ENCODE measurements at regions not wholly inside any gene's neighbourhood (a gene's known extent, or its start where the extent isn't known, plus 50 kb on each side); places are given as distances from the start of the nearest gene placed in this dataset.

DNA sequence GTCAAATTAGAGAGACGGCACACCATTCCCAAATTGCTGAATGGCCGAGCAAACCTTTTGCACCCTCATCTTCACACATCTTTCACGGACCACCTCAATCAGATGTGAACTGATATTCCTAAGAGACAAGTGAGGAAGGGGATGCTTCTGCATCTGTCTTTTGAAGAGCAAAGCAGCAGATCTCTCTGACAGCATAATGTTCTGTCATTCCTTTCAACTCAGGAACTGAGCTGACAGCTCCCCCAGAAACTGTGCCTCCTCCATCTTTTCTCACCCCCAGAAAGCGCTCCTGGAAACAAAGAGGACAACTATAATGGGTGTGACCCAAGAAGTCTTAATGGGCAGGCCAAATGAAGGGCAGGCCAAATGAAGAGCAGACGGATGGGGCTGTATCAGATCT, 256.4 kb downstream of the C1orf94 start:
- Histone ChIP-seq H3K4me3 (no peak overlapping the region), H3K4me2 (no peak overlapping the region), H3K36me3 (no peaks in the 10 kb centered on the region), H4K20me1 (no peaks in the 10 kb centered on the region), H3K9ac (no peak overlapping the region), H3K4me1 (no peaks in the 10 kb centered on the region), H3K27me3 (no peaks in the 10 kb centered on the region), H3K27ac (no peak overlapping the region), H3K9me3 (replicated peaks in 1 of 11) (no peaks in the 10 kb centered on the region)
- TF ChIP-seq Cebpa-rat (IDR thresholded peaks at IDR 0.05), result no peak

DNA sequence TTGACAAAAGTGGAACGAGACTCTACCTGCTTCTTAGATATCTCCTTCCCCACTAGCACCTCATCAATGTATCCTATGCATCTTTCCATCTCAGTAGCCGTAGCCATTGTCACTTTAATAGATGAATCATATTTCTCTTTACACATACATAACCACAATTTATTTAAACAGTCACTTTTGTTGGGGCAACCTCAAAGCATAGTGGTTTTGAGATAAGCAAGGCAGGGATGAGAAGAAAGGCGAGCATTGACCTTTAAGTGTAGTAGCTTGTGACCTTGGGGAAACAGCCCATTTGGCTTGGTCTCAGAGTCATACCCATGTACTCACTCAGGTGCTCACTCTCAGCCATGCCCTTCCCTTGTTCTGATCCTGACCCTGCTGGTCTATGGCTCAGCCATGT, 260.1 kb downstream of the C1orf94 start:
- H3K4me1 ChIP-seq, result no peaks in the 10 kb centered on the region
- H3K27me3 ChIP-seq, result no peaks in the 10 kb centered on the region
- no peak overlapping the region for H3K9ac ChIP-seq
- H3K27ac ChIP-seq, result no peak overlapping the region
- H3K4me2 ChIP-seq, result no peak overlapping the region
- no peak overlapping the region for H3K4me3 ChIP-seq
- no peaks in the 10 kb centered on the region for H3K9me3 ChIP-seq (replicated peaks in 1 of 11)
- no peak for TF ChIP-seq Cebpa-rat (IDR thresholded peaks at IDR 0.05)
- no peaks in the 10 kb centered on the region for H4K20me1 ChIP-seq
- H3K36me3 ChIP-seq, result no peaks in the 10 kb centered on the region

DNA sequence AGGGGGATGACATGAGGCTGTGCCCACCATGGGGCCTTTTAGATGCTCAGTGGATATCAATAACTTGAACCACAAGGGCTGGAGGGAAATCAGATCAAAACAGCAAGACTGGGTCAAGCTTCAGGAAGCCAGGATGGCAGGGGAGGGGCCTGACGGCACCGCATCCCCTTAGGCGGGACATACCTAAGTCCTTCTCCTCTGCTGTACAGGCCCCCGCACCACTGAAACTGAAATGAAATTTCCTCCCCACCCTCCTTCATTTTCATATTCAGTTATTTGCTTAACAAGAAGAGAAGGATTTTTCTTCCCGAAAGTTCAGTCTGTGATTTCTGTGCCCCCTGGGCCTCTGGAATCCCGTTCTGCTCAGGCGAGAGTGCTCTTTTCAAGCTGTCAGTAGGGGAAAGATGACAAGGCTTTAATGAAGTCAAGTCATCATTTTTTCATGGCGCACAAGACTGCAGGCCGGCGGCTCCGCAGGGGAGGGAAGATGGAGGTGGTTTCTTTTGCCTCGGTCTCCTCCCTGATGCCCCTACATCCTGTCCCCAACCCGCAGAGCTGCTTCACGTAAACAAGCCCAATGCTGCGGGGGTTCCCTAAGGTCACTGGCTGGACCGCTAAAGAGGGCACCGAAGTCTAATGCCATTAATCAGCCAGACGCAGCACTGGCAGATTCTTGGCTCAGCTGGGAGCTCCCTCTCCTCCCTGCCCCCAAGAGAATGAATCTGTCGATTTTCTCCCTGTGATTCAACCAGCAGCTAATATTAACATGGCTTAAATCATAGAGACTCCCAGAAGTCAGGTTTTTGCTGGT, 264.8 kb downstream of the C1orf94 start:
- Histone ChIP-seq H4K20me1 (no peaks in the 10 kb centered on the region), H3K4me2 (no peak overlapping the region), H3K9ac (no peak overlapping the region), H3K36me3 (no peaks in the 10 kb centered on the region), H3K4me1 (no peaks in the 10 kb centered on the region), H3K27me3 (no peaks in the 10 kb centered on the region), H3K4me3 (no peak overlapping the region), H3K27ac (no peak overlapping the region), H3K9me3 (replicated peaks in 1 of 11) (no peaks in the 10 kb centered on the region)
- TF ChIP-seq Cebpa-rat (IDR thresholded peaks at IDR 0.05), result no peak

DNA sequence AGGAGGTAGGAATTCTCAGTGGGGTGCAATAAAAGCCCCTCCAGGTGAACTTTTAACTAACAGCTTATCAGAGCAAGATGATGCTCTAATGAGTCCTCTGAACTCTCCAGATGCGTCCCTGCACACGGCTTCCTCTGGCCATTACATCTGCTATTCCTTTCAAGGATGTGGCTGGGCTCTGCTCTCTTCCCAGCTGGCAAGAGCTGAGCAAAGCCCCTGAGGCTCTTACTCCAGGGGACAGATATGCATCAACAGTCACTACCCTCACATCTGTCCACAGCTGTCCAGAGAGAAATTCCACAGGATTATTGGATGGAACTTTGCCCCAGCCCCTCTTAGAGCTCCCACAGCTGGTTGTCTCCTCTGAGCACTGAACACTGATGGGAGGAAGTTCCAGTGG, 267.8 kb downstream of the C1orf94 start:
- H3K4me3 ChIP-seq, result no peak overlapping the region
- no peak overlapping the region for H3K9ac ChIP-seq
- no peak overlapping the region for H3K27ac ChIP-seq
- no peaks in the 10 kb centered on the region for H3K27me3 ChIP-seq
- H3K4me1 ChIP-seq, result no peaks in the 10 kb centered on the region
- H3K4me2 ChIP-seq, result no peak overlapping the region
- H4K20me1 ChIP-seq, result no peaks in the 10 kb centered on the region
- no peak for TF ChIP-seq Cebpa-rat (IDR thresholded peaks at IDR 0.05)
- no peaks in the 10 kb centered on the region for H3K36me3 ChIP-seq
- H3K9me3 ChIP-seq (replicated peaks in 1 of 11), result no peaks in the 10 kb centered on the region

DNA sequence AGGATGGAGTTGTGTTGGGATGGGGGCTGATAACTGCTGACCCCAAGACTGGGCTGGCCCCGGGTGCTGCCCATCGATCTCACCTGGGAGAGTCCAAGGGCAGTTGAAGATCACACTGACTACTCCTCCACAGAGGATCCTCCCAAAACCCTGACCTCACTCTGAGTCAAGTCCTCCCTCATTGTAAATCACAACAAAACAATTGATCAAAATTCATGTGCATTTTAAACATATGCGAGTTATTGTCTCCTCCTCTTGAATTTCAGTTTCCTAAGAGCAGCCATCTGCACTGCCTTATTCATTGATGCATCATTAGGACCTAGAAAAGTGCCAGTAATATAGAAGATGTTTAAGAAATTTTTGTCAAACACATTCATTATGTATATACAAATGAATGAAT, 273.6 kb downstream of the C1orf94 start:
- H3K27me3 ChIP-seq, result no peaks in the 10 kb centered on the region
- no peak for TF ChIP-seq Cebpa-rat (IDR thresholded peaks at IDR 0.05)
- no peak overlapping the region for H3K4me3 ChIP-seq
- H3K36me3 ChIP-seq, result no peaks in the 10 kb centered on the region
- H3K9me3 ChIP-seq (replicated peaks in 1 of 11), result no peaks in the 10 kb centered on the region
- no peak overlapping the region for H3K4me2 ChIP-seq
- no peak overlapping the region for H3K27ac ChIP-seq
- H3K4me1 ChIP-seq, result no peaks in the 10 kb centered on the region
- H3K9ac ChIP-seq, result no peak overlapping the region
- no peaks in the 10 kb centered on the region for H4K20me1 ChIP-seq

DNA sequence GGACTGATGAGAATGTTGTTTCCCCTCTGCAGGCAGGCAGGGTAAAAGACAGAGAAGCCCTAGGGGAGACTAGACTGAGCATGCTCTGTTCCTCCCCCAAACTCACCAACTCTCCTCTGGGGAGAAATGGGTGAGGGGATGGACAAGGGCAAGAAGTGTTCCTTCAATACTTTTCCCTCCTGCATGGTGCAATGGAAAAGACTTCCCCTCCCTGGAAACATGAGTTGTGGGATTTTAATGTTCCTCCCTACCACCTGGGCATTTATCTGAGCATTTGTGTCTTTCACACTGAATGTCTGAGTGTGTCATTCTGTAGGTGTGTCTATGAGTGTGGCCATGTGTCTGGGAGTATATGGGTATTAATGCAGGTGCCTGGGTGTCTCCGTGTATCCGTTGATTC, 275.7 kb downstream of the C1orf94 start:
- Histone ChIP-seq H3K27me3 (no peaks in the 10 kb centered on the region), H3K9me3 (replicated peaks in 1 of 11) (no peaks in the 10 kb centered on the region), H3K36me3 (no peaks in the 10 kb centered on the region), H4K20me1 (no peaks in the 10 kb centered on the region), H3K4me1 (no peaks in the 10 kb centered on the region), H3K4me3 (no peak overlapping the region), H3K4me2 (no peak overlapping the region), H3K27ac (no peak overlapping the region), H3K9ac (no peak overlapping the region)
- no peak for TF ChIP-seq Cebpa-rat (IDR thresholded peaks at IDR 0.05)

DNA sequence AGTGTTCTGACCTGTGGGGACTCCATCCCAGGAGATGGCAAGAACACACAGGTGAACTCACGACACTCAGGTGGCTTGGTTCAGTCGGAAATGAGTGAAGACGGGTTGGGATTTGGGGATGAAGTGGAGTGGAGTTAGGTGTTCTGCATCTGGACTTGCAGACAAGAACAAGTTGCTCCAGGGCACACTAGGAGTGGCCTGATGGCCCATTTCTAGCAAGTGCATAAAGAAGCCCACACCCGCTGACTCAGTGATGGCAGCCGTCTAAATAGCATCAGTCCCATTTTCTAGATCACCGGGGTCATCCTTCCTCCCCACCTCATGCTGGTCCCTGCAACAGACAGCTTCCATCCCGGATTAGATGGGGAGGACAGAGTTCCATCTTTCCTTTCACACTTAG, 278.4 kb downstream of the C1orf94 start:
- Histone ChIP-seq H3K27ac (no peak overlapping the region), H3K4me3 (no peak overlapping the region), H3K4me2 (no peak overlapping the region), H3K36me3 (no peaks in the 10 kb centered on the region), H3K27me3 (no peaks in the 10 kb centered on the region), H4K20me1 (no peaks in the 10 kb centered on the region), H3K4me1 (no peaks in the 10 kb centered on the region), H3K9ac (no peak overlapping the region), H3K9me3 (replicated peaks in 1 of 11) (no peaks in the 10 kb centered on the region)
- TF ChIP-seq Cebpa-rat (IDR thresholded peaks at IDR 0.05), result no peak

DNA sequence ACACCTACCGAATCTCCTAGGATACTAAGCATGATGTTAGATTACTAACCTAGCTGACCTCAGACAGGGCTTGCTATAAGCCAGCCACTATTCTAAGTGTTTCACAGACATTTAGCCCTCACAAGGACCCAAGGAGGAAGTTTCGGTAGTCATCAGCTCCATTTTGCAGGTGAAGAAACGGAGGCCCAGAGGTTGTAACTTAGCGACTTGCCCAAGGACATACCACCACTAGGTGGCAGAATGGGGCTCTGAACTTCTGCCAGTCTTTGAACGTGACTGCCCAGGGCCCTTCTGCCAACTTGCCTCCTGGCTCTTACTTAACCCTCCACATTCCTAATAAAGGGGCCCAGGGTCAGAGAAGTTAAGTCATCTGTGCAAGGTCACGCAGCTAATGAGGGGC, 283.5 kb downstream of the C1orf94 start:
- Histone ChIP-seq H3K9ac (no peak overlapping the region), H3K4me3 (no peak overlapping the region), H4K20me1 (no peaks in the 10 kb centered on the region), H3K4me1 (no peaks in the 10 kb centered on the region), H3K9me3 (replicated peaks in 1 of 11) (no peaks in the 10 kb centered on the region), H3K4me2 (no peak overlapping the region), H3K36me3 (no peaks in the 10 kb centered on the region), H3K27me3 (no peaks in the 10 kb centered on the region), H3K27ac (no peak overlapping the region)
- no peak for TF ChIP-seq Cebpa-rat (IDR thresholded peaks at IDR 0.05)

DNA sequence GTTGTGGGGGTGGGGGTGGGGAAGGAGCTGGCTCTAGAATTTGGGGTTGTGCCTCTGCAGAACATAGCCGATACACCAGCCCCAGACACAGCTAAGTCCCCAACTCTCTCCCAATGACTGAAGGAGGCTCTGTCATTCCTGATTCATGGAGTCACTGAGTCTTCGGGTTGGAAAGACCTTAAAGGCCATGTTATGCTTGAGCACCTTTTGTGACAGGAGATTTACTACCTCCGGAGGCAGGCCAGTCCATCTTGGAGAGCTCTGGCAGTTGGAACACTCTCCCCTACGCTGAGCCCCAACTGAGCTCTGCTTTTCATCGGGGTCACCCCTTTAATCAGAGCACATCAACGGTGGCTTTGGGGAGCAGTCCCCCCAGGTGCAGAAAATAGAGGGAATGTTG, 284.4 kb upstream of the GJB5 start:
- no peak overlapping the region for H3K9ac ChIP-seq
- no peak overlapping the region for H3K4me3 ChIP-seq
- H3K4me2 ChIP-seq, result no peak overlapping the region
- H3K9me3 ChIP-seq (replicated peaks in 1 of 11), result no peaks in the 10 kb centered on the region
- H3K36me3 ChIP-seq, result no peaks in the 10 kb centered on the region
- H3K27me3 ChIP-seq, result no peaks in the 10 kb centered on the region
- no peaks in the 10 kb centered on the region for H4K20me1 ChIP-seq
- no peak for TF ChIP-seq Cebpa-rat (IDR thresholded peaks at IDR 0.05)
- no peaks in the 10 kb centered on the region for H3K4me1 ChIP-seq
- no peak overlapping the region for H3K27ac ChIP-seq

DNA sequence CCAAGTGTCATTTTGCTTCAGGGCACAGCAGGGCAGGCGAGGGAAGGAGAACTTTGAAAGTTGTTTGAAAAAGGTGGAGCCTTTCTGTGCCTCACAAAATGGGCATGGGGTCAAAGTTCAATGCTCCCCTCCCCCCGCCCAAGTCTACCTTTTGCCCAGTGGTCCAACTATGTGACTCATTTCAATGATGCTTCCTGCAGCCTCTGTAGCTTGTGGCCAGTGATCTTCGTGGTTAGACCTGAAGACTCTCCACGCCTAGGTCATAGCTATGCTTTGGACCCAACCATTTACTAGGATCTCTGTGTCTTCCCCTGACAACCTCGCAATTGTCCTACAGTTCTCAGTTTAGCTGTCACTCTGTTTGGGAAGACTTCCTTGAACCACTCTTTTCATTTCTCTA, 280.3 kb upstream of the GJB5 start:
- Histone ChIP-seq H3K27ac (no peak overlapping the region), H3K27me3 (no peaks in the 10 kb centered on the region), H3K4me2 (no peak overlapping the region), H4K20me1 (no peaks in the 10 kb centered on the region), H3K4me1 (peaks cover 0 to 17% (median 12%) of the 10 kb centered on the region in 10 experiments; a peak in 14 of 20 replicates), H3K4me3 (no peak overlapping the region), H3K9me3 (replicated peaks in 1 of 11) (no peaks in the 10 kb centered on the region), H3K9ac (no peak overlapping the region), H3K36me3 (no peaks in the 10 kb centered on the region)
- no peak for TF ChIP-seq Cebpa-rat (IDR thresholded peaks at IDR 0.05)

All from BLaER1 treated with 17β-estradiol and CSF1 and Interleukin-3, amounts not matched to agents 10 nM and 100 nM (cell line).